WI38 (cell line): ENCODE measurements at regions not wholly inside any gene's neighbourhood (a gene's known extent, or its start where the extent isn't known, plus 50 kb on each side); places are given as distances from the start of the nearest gene placed in this dataset.
"Not testable (repeated sequence)": the region's sequence is repeated elsewhere in the genome, so short reads cannot be mapped to it uniquely, and the experiment has no call there.

Experiments
- H3K4me3 ChIP-seq: 2 replicates; pipeline ENCODE4 v1.5.1; 2011; ENCODE audit warnings: low read depth, mild to moderate bottlenecking, control low read depth, low read length
- CTCF ChIP-seq: IDR thresholded peaks from 2 replicates; pipeline ENCODE4 v1.5.1; 2012; ENCODE audit warnings: low read depth, mild to moderate bottlenecking, control low read depth, low read length

- no peak for TF ChIP-seq CTCF
Measured at GRCh38 chr5:152474961-152475360, 69.9 kb upstream of the NMUR2 start.

GRCh38 chr5:152477536-152477935 is 72.5 kb upstream of the NMUR2 start:
- H3K4me3 ChIP-seq: no peak overlapping the region
- TF ChIP-seq CTCF: no peak

More at GRCh38 chr5:152474961-152475360, 69.9 kb upstream of the NMUR2 start:
- H3K4me3 ChIP-seq: no peak overlapping the region

GRCh38 chr5:152479866-152480265 is 74.8 kb upstream of the NMUR2 start:
- H3K4me3 ChIP-seq: not testable (repeated sequence)

GRCh38 chr5:152480677-152481076 is 75.6 kb upstream of the NMUR2 start:
- H3K4me3 ChIP-seq: not testable (repeated sequence)

- H3K4me3 ChIP-seq: no peak overlapping the region
- TF ChIP-seq CTCF: no peak
Measured at GRCh38 chr5:152487130-152487529, 82.1 kb upstream of the NMUR2 start.

- TF ChIP-seq CTCF: no peak
- no peak overlapping the region for H3K4me3 ChIP-seq
Measured at GRCh38 chr5:152488869-152489268, 83.8 kb upstream of the NMUR2 start.

- H3K4me3 ChIP-seq: no peak overlapping the region
- TF ChIP-seq CTCF: no peak
Measured at GRCh38 chr5:152499814-152500535, 94.9 kb upstream of the NMUR2 start.

GRCh38 chr5:152501294-152501693 is 96.2 kb upstream of the NMUR2 start:
- no peak overlapping the region for H3K4me3 ChIP-seq
- no peak for TF ChIP-seq CTCF
